Esophagus squamous epithelium (tissue), 5 donors: ENCODE measurements at regions not wholly inside any gene's neighbourhood (a gene's known extent, or its start where the extent isn't known, plus 50 kb on each side); places are given as distances from the start of the nearest gene placed in this dataset.

Experiments used
- DNase-seq: peaks from one replicate; lab custom pipeline; 2025; lab: John Stamatoyannopoulos, UW
- H3K27ac ChIP-seq, 4 donors: fragments of 200-600 bp; sonication (generic); one replicate each; pipeline ENCODE4 v1.5.1; 2016 to 2019; ENCODE audit warnings: mild to moderate bottlenecking in 1 of 4
- H3K27me3 ChIP-seq, 4 donors: fragments of 200-600 bp; sonication (generic); 1 replicate in 3 of 4; 2 replicates in 1 of 4; pipeline versions ENCODE4 v1.5.1 to v1.6.0; 2017 to 2021; ENCODE audit warnings: antibody characterized with exemption in 1 of 4
- H3K36me3 ChIP-seq, 3 donors: fragments of 200-600 bp; sonication (generic); one replicate each; pipeline ENCODE4 v1.5.1; 2016 to 2019
- H3K4me1 ChIP-seq, 3 donors: fragments of 200-600 bp; sonication (generic); one replicate each; pipeline ENCODE4 v1.5.1; 2017 to 2019
- H3K4me3 ChIP-seq, 4 donors: fragments of 200-600 bp; sonication (generic); 1 replicate in 3 of 4; 2 replicates in 1 of 4; pipeline ENCODE4 v1.5.1; 2016 to 2019; ENCODE audit warnings: mild to moderate bottlenecking in 2 of 4, moderate library complexity in 1 of 4
- H3K9me3 ChIP-seq, 3 donors: fragments of 200-600 bp; sonication (generic); one replicate each; pipeline ENCODE4 v1.5.1; 2016 to 2019
- POLR2A ChIP-seq, 4 donors: fragments of 450-650 bp; IDR thresholded peaks; one replicate each; pipeline ENCODE4 v1.6.1; 2017; ENCODE audit warnings: antibody characterized with exemption in 4 of 4, mild to moderate bottlenecking in 4 of 4, moderate library complexity in 3 of 4
- WGBS, 2 donors: methylation state at CpG; one replicate each; pipeline ENCODE4 v1.1.5; 2018; 5-methylcytosine and 5-hydroxymethylcytosine counted together
- intact Hi-C: fragments of 100-400 bp; cut with DNase I; formaldehyde crosslinking; loops from one replicate; pipeline ENCODE4 v1.15.0; 2022
- TF ChIP-seq, protein P1 (sequence below), 6 experiments: fragments of 450-650 bp in 4 of 6; fragments of 200-600 bp in 2 of 6; sonication (generic) in 2 of 6; IDR thresholded peaks; one replicate each; pipeline ENCODE4 v1.5.1; 2016 to 2019; ENCODE audit warnings: antibody characterized with exemption in 6 of 6, mild to moderate bottlenecking in 4 of 6, moderate library complexity in 4 of 6
- donor health status: DM: yes; HTN: yes; CAD: no.

DNA sequence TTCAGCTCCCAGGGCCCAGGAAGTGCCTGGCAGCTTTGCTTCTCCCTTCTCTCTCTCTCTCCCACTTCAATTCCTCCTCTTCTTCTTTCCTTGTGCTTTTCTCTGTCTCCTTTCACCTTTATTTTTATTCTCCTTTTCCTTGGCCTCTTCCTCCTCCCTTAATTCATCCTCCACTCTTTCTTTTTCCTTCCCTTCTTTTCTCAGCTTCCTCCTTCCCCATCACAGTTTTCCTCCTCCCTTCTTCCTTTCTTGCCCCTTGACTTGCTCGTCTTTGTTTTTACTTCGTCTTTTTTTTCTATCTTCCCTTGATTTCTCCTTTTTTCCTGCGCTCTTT, 99.4 kb upstream of the LHX1 start:
- 67 to 69% methylated on average over 3 of the region's 3 CpGs for WGBS, 2 donors
- Histone ChIP-seq H3K9me3 (no peaks in the 10 kb centered on the region), H3K27ac (no peak overlapping the region), H3K4me3 (no peak overlapping the region), H3K27me3 (peaks cover 0 to 46% (median 0%) of the 10 kb centered on the region in 4 donors), H3K4me1 (no peaks in the 10 kb centered on the region), H3K36me3 (no peaks in the 10 kb centered on the region)
- DNase-seq: no peak
- intact Hi-C loops: no loop called here
- no peak for TF ChIP-seq POLR2A (IDR thresholded peaks at IDR 0.05)
- TF ChIP-seq, protein P1, sequence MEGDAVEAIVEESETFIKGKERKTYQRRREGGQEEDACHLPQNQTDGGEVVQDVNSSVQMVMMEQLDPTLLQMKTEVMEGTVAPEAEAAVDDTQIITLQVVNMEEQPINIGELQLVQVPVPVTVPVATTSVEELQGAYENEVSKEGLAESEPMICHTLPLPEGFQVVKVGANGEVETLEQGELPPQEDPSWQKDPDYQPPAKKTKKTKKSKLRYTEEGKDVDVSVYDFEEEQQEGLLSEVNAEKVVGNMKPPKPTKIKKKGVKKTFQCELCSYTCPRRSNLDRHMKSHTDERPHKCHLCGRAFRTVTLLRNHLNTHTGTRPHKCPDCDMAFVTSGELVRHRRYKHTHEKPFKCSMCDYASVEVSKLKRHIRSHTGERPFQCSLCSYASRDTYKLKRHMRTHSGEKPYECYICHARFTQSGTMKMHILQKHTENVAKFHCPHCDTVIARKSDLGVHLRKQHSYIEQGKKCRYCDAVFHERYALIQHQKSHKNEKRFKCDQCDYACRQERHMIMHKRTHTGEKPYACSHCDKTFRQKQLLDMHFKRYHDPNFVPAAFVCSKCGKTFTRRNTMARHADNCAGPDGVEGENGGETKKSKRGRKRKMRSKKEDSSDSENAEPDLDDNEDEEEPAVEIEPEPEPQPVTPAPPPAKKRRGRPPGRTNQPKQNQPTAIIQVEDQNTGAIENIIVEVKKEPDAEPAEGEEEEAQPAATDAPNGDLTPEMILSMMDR (IDR thresholded peaks at IDR 0.05): no peak

DNA sequence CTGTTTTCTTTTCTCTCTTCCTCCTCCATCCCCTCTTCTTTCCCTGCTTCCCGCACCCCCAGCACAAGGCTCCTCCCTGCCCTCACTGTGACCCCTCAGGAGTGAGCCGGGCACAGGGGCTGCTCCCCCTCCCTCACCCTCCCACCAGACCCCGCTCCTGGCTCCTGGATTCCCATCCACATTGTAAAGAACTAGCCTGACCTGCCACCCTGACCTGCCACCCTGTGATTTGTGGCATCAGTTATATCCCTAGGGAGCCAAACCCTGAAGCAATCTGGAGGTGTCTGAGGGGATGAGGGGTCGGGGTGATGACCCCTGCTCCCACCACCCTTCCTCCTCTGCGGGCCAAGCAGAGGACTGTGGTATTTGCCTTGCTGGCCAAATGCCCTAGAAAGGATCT, 98.0 kb upstream of the LHX1 start:
- H3K27me3 ChIP-seq: peaks cover 0 to 57% (median 0%) of the 10 kb centered on the region in 4 donors
- no peak for DNase-seq
- intact Hi-C loops: no loop called here
- 37 to 45% methylated on average over 4 to 5 of the region's 5 CpGs for WGBS, 2 donors
- no peak overlapping the region for H3K4me3 ChIP-seq
- H3K9me3 ChIP-seq: no peaks in the 10 kb centered on the region
- H3K36me3 ChIP-seq: no peaks in the 10 kb centered on the region
- TF ChIP-seq, protein P1 (IDR thresholded peaks at IDR 0.05): no peak
- TF ChIP-seq POLR2A (IDR thresholded peaks at IDR 0.05): no peak
- H3K27ac ChIP-seq: no peak overlapping the region
- no peaks in the 10 kb centered on the region for H3K4me1 ChIP-seq

DNA sequence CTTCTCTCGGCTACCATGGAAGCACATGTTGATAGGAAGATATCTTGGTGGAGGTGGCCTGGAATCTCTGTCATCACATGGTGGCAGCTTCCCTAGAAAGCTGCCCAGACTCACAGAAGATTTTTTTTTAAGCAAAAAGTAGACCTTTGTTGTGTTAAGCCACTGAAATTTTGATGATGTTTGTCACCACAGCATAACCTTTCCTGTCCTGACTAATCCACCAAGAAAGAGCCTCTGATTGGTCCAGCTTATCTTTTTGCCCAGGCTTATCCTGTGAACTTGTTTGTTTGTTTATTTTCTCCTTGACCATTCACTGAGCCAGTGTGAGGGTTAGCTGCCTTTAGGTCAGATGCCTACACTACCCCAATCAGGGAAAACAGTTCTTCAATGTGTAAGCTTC, 96.5 kb upstream of the LHX1 start:
- DNase-seq: no peak
- H3K27me3 ChIP-seq: peaks cover 0 to 71% (median 0%) of the 10 kb centered on the region in 4 donors
- 78 to 86% methylated on average over 1 of the region's 1 CpG for WGBS, 2 donors
- H3K9me3 ChIP-seq: no peaks in the 10 kb centered on the region
- no peaks in the 10 kb centered on the region for H3K4me1 ChIP-seq
- intact Hi-C loops: no loop called here
- no peak overlapping the region for H3K27ac ChIP-seq
- H3K4me3 ChIP-seq: no peak overlapping the region
- H3K36me3 ChIP-seq: no peaks in the 10 kb centered on the region
- TF ChIP-seq, protein P1 (IDR thresholded peaks at IDR 0.05): no peak
- no peak for TF ChIP-seq POLR2A (IDR thresholded peaks at IDR 0.05)

DNA sequence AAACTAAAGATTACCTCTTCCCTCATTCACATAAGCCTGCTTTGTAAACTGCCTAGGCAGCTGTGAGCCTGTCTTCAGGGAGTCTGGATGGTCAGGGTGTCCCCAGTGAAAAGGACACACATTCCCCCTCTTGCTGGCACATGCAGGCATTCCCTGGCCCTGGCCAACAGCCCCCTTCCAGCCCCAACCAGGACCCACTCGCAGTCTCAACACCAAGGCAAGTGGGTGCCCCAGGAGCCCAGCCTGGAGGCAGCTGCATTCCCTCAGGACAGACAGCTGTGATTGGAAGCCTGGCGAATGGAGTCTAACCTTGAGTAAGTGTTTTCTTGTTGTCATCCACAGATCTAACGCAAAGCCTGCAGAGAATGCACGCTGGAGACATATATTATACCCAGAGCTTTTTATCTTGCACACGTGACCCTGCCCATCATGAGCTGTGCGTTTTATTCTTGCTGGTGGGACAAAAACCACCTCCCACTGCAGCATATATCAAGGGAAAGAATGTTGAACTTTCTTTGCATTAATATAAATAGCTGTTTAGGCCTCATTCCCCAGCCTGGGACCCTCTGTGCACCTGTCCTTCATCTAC, 95.0 kb upstream of the LHX1 start:
- TF ChIP-seq, protein P1 (IDR thresholded peaks at IDR 0.05): no peak
- no peak for TF ChIP-seq POLR2A (IDR thresholded peaks at IDR 0.05)
- WGBS, 2 donors: 48 to 53% methylated on average over 5 to 6 of the region's 6 CpGs

DNA sequence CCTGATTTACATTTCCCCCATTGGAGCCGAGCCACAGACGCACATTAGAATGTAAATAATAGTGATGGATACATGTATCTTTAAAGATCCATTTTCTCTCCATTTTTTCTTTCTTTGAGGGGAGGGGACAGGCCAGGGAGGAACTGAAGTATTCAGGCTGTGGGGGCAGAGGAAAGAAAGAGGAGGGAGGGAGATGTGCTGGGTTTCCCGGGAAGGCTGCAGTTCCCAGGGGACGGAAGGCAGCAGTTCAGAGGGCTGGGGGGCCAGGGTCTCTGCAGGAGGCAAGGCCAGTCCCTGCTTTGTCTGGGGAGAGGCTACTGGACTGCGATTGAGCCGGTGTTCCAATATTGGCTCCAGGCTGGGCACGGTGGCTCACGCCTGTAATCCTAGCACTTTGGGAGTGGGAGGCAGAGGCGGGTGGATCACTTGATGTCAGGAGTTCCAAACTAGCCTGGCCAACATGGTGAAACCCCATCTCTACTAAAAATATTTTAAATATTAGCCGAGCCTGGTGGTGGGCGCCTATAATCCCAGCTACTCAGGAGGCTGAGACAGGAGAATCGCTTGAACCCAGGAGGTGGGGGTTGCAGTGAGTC, 94.2 kb upstream of the LHX1 start:
- no peak for TF ChIP-seq POLR2A (IDR thresholded peaks at IDR 0.05)
- TF ChIP-seq, protein P1 (IDR thresholded peaks at IDR 0.05): no peak
- intact Hi-C loops: no loop called here
- no peak overlapping the region for H3K27ac ChIP-seq
- no peak overlapping the region for H3K4me3 ChIP-seq
- no peaks in the 10 kb centered on the region for H3K36me3 ChIP-seq
- no peak for DNase-seq
- no peaks in the 10 kb centered on the region for H3K4me1 ChIP-seq
- H3K27me3 ChIP-seq: peaks cover 0 to 90% (median 0%) of the 10 kb centered on the region in 4 donors
- no peaks in the 10 kb centered on the region for H3K9me3 ChIP-seq
- WGBS, 2 donors: 40 to 42% methylated on average over 6 to 9 of the region's 12 CpGs

More for the DNA sequence above, 95.0 kb upstream of the LHX1 start:
- no peak for DNase-seq
- intact Hi-C loops: no loop called here
- no peaks in the 10 kb centered on the region for H3K9me3 ChIP-seq
- no peaks in the 10 kb centered on the region for H3K4me1 ChIP-seq
- H3K27me3 ChIP-seq: peaks cover 0 to 82% (median 0%) of the 10 kb centered on the region in 4 donors
- H3K27ac ChIP-seq: no peak overlapping the region
- H3K4me3 ChIP-seq: no peak overlapping the region
- no peaks in the 10 kb centered on the region for H3K36me3 ChIP-seq
